ENCODE measurements at regions not wholly inside any gene's neighbourhood (a gene's known extent, or its start where the extent isn't known, plus 50 kb on each side); places are given as distances from the start of the nearest gene placed in this dataset.
A peak's percentile ranks its signal among the peaks of the same experiment; 100 is the strongest.
"Not testable (repeated sequence)": the region's sequence is repeated elsewhere in the genome, so short reads cannot be mapped to it uniquely, and the experiment has no call there.

- intact Hi-C loops (cut with DNase I); DNase-seq; H3K36me3 ChIP-seq (replicated peaks in 1 of 2; ENCODE audit: insufficient read depth in 1 of 2, low read depth in 2 of 2); H3K27me3 ChIP-seq; H3K4me3 ChIP-seq; H3K27ac ChIP-seq; H3K9me3 ChIP-seq; H3K4me1 ChIP-seq; ATAC-seq: not testable (repeated sequence)
- WGBS, 2 donors = no CpG with 5 or more reads among the region's 33 CpGs
Observed at GRCh38 chr21:5013455-5014304, 5507.7 kb upstream of the TPTE start.

- H3K27me3 ChIP-seq; intact Hi-C loops (cut with DNase I); H3K4me1 ChIP-seq; H3K9me3 ChIP-seq; H3K4me3 ChIP-seq; DNase-seq; H3K27ac ChIP-seq; ATAC-seq; H3K36me3 ChIP-seq (replicated peaks in 1 of 2; ENCODE audit: insufficient read depth in 1 of 2, low read depth in 2 of 2): not testable (repeated sequence)
- WGBS, 2 donors = no CpG with 5 or more reads among the region's 17 CpGs
Observed at GRCh38 chr21:5015187-5015586, 5506.2 kb upstream of the TPTE start.

GRCh38 chr21:5019120-5019519, 5502.3 kb upstream of the TPTE start:
- H3K4me1 ChIP-seq; H3K27ac ChIP-seq; DNase-seq; intact Hi-C loops (cut with DNase I); H3K4me3 ChIP-seq; H3K27me3 ChIP-seq; H3K9me3 ChIP-seq; H3K36me3 ChIP-seq (replicated peaks in 1 of 2; ENCODE audit: insufficient read depth in 1 of 2, low read depth in 2 of 2): not testable (repeated sequence)
- ATAC-seq = peak; percentile 26
- WGBS, 2 donors = no CpG with 5 or more reads among the region's 15 CpGs

- H3K4me3 ChIP-seq; H3K36me3 ChIP-seq (replicated peaks in 1 of 2; ENCODE audit: insufficient read depth in 1 of 2, low read depth in 2 of 2); H3K4me1 ChIP-seq; H3K27ac ChIP-seq; H3K27me3 ChIP-seq; intact Hi-C loops (cut with DNase I); H3K9me3 ChIP-seq; ATAC-seq; DNase-seq: not testable (repeated sequence)
- WGBS, 2 donors = no CpG with 5 or more reads among the region's 27 CpGs
Observed at GRCh38 chr21:5021815-5022214, 5499.6 kb upstream of the TPTE start.

- intact Hi-C loops (cut with DNase I); H3K36me3 ChIP-seq (replicated peaks in 1 of 2; ENCODE audit: insufficient read depth in 1 of 2, low read depth in 2 of 2); DNase-seq; H3K27ac ChIP-seq; H3K27me3 ChIP-seq; H3K4me3 ChIP-seq; H3K9me3 ChIP-seq; H3K4me1 ChIP-seq: not testable (repeated sequence)
- WGBS, 2 donors = no CpG with 5 or more reads among the region's 52 CpGs
- peak; percentile 92 for ATAC-seq
Observed at GRCh38 chr21:5022254-5022653, 5499.1 kb upstream of the TPTE start.

- H3K27me3 ChIP-seq; H3K4me3 ChIP-seq; H3K27ac ChIP-seq; intact Hi-C loops (cut with DNase I); H3K4me1 ChIP-seq; H3K9me3 ChIP-seq; DNase-seq; H3K36me3 ChIP-seq (replicated peaks in 1 of 2; ENCODE audit: insufficient read depth in 1 of 2, low read depth in 2 of 2): not testable (repeated sequence)
- no CpG with 5 or more reads among the region's 45 CpGs for WGBS, 2 donors
- peak; percentile 61 for ATAC-seq
Observed at GRCh38 chr21:5022748-5023147, 5498.6 kb upstream of the TPTE start.

GRCh38 chr21:5035147-5035546, 5486.2 kb upstream of the TPTE start:
- DNase-seq; intact Hi-C loops (cut with DNase I); H3K4me3 ChIP-seq; H3K4me1 ChIP-seq; H3K27me3 ChIP-seq; H3K27ac ChIP-seq; H3K9me3 ChIP-seq; ATAC-seq; H3K36me3 ChIP-seq (replicated peaks in 1 of 2; ENCODE audit: insufficient read depth in 1 of 2, low read depth in 2 of 2): not testable (repeated sequence)
- no CpG with 5 or more reads among the region's 14 CpGs for whole genome bisulfite sequencing, 2 donors

GRCh38 chr21:5035587-5035986, 5485.8 kb upstream of the TPTE start:
- intact Hi-C loops (cut with DNase I); H3K4me1 ChIP-seq; DNase-seq; H3K27me3 ChIP-seq; H3K4me3 ChIP-seq; H3K27ac ChIP-seq; H3K9me3 ChIP-seq; ATAC-seq; H3K36me3 ChIP-seq (replicated peaks in 1 of 2; ENCODE audit: insufficient read depth in 1 of 2, low read depth in 2 of 2): not testable (repeated sequence)
- no CpG with 5 or more reads among the region's 9 CpGs for WGBS, 2 donors

- intact Hi-C loops (cut with DNase I); H3K27me3 ChIP-seq; H3K4me3 ChIP-seq; H3K36me3 ChIP-seq (replicated peaks in 1 of 2; ENCODE audit: insufficient read depth in 1 of 2, low read depth in 2 of 2); DNase-seq; H3K4me1 ChIP-seq; ATAC-seq; H3K27ac ChIP-seq; H3K9me3 ChIP-seq: not testable (repeated sequence)
- no CpG with 5 or more reads among the region's 15 CpGs for whole genome bisulfite sequencing, 2 donors
Observed at GRCh38 chr21:5037606-5038331, 5483.6 kb upstream of the TPTE start.

- H3K4me1 ChIP-seq; H3K9me3 ChIP-seq; intact Hi-C loops (cut with DNase I); H3K4me3 ChIP-seq; H3K36me3 ChIP-seq (replicated peaks in 1 of 2; ENCODE audit: insufficient read depth in 1 of 2, low read depth in 2 of 2); DNase-seq; ATAC-seq; H3K27me3 ChIP-seq; H3K27ac ChIP-seq: not testable (repeated sequence)
- no CpG with 5 or more reads among the region's 5 CpGs for WGBS, 2 donors
Observed at GRCh38 chr21:5039926-5040325, 5481.5 kb upstream of the TPTE start.

- WGBS, 2 donors = no CpG with 5 or more reads among the region's 17 CpGs
- H3K4me3 ChIP-seq; ATAC-seq; intact Hi-C loops (cut with DNase I); H3K4me1 ChIP-seq; DNase-seq; H3K36me3 ChIP-seq (replicated peaks in 1 of 2; ENCODE audit: insufficient read depth in 1 of 2, low read depth in 2 of 2); H3K27me3 ChIP-seq; H3K9me3 ChIP-seq; H3K27ac ChIP-seq: not testable (repeated sequence)
Observed at GRCh38 chr21:5042583-5042982, 5478.8 kb upstream of the TPTE start.

- H3K27ac ChIP-seq; DNase-seq; H3K4me3 ChIP-seq; H3K9me3 ChIP-seq; H3K36me3 ChIP-seq (replicated peaks in 1 of 2; ENCODE audit: insufficient read depth in 1 of 2, low read depth in 2 of 2); H3K27me3 ChIP-seq; intact Hi-C loops (cut with DNase I); ATAC-seq; H3K4me1 ChIP-seq: not testable (repeated sequence)
- no CpG with 5 or more reads among the region's 7 CpGs for WGBS, 2 donors
Observed at GRCh38 chr21:5044812-5045211, 5476.6 kb upstream of the TPTE start.
